Hematopoietic multipotent progenitor cell treated with erythropoietin and hydrocortisone succinate and interleukin-3 and kit ligand, for 4 days (in vitro differentiated cells): ENCODE measurements at regions not wholly inside any gene's neighbourhood (a gene's known extent, or its start where the extent isn't known, plus 50 kb on each side); places are given as distances from the start of the nearest gene placed in this dataset.
A peak's percentile ranks its signal among the peaks of the same experiment; 100 is the strongest.

Experiments used
- DNase-seq: peaks from one replicate; pipeline ENCODE4 v3.0.0-alpha.2; 2015

GRCh38 chr5:171606414-171607024, 179.1 kb upstream of the SMIM23 start:
- peak; percentile 56 for DNase-seq

GRCh38 chr5:171607863-171608262, 177.8 kb upstream of the SMIM23 start:
- DNase-seq: no peak

GRCh38 chr5:171609806-171610452, 175.7 kb upstream of the SMIM23 start:
- DNase-seq: peak; percentile 26

GRCh38 chr5:171610686-171611085, 174.9 kb upstream of the SMIM23 start:
- DNase-seq: no peak

- no peak for DNase-seq
Observed at GRCh38 chr5:171612749-171613148, 172.9 kb upstream of the SMIM23 start.

GRCh38 chr5:171614511-171614910, 171.1 kb upstream of the SMIM23 start:
- no peak for DNase-seq

- DNase-seq: no peak
Observed at GRCh38 chr5:171614971-171615653, 170.5 kb upstream of the SMIM23 start.

GRCh38 chr5:171615705-171616640, 169.6 kb upstream of the SMIM23 start:
- DNase-seq: no peak

GRCh38 chr5:171617266-171617665, 168.4 kb upstream of the SMIM23 start:
- DNase-seq: no peak

- DNase-seq: no peak
Observed at GRCh38 chr5:171617817-171618591, 167.6 kb upstream of the SMIM23 start.

GRCh38 chr5:171619196-171619595, 166.4 kb upstream of the SMIM23 start:
- DNase-seq: no peak

GRCh38 chr5:171619744-171620143, 165.9 kb upstream of the SMIM23 start:
- no peak for DNase-seq

- DNase-seq: no peak
Observed at GRCh38 chr5:171622010-171622409, 163.6 kb upstream of the SMIM23 start.

GRCh38 chr5:171623107-171623506, 162.5 kb upstream of the SMIM23 start:
- DNase-seq: no peak

- DNase-seq: no peak
Observed at GRCh38 chr5:171623551-171624097, 162.0 kb upstream of the SMIM23 start.

- no peak for DNase-seq
Observed at GRCh38 chr5:171624396-171624795, 161.2 kb upstream of the SMIM23 start.

GRCh38 chr5:171625646-171626045, 160.0 kb upstream of the SMIM23 start:
- no peak for DNase-seq

- DNase-seq: no peak
Observed at GRCh38 chr5:171627936-171628632, 157.5 kb upstream of the SMIM23 start.

GRCh38 chr5:171628633-171628974, 157.0 kb upstream of the SMIM23 start:
- no peak for DNase-seq

- DNase-seq: no peak
Observed at GRCh38 chr5:171629221-171629620, 156.4 kb upstream of the SMIM23 start.

GRCh38 chr5:171629628-171630349, 155.8 kb upstream of the SMIM23 start:
- peak; percentile 74 for DNase-seq
